HCT116 (cell line): ENCODE measurements at regions not wholly inside any gene's neighbourhood (a gene's known extent, or its start where the extent isn't known, plus 50 kb on each side); places are given as distances from the start of the nearest gene placed in this dataset.

Experiments
- ATAC-seq: fragments of 200-7000 bp; cut with Tn5 transposase; 2 replicates; pipeline ENCODE4 v1.9.1; 2020; ENCODE audit warnings: mild to moderate bottlenecking, moderate library complexity
- BruUV-seq: library from RNA; stranded (reverse); fragments of 400-500 nt; replicated peaks from 2 replicates; lab custom pipeline; 2021; lab: Mats Ljungman, UMichigan
- CTCF ChIA-PET: fragments of 300-600 bp; sonication (Branson Sonifier 250); formaldehyde crosslinking; loops from one replicate; lab custom pipeline; 2021; ENCODE audit warnings: antibody characterized with exemption; lab: Charles Lee
- POLR2A ChIA-PET: fragments of 300-600, 350-600 bp; sonication (Branson Sonifier 250); formaldehyde crosslinking; loops from one replicate; lab custom pipeline; 2021; ENCODE audit warnings: antibody characterized with exemption; lab: Charles Lee
- RAD21 ChIA-PET, 2 experiments: fragments of 300-600 bp; sonication (Branson Sonifier 250); formaldehyde crosslinking; loops; one replicate each; lab custom pipeline; 2023; ENCODE audit warnings: low total read pairs in 2 of 2; ENCODE audit not compliant: uncharacterized antibody in 2 of 2, unreplicated experiment in 2 of 2, low non-redundant PET in 1 of 2; lab: Charles Lee
- DNase-seq: peaks from one replicate; pipeline ENCODE4 v3.0.0-alpha.2; 2010; ENCODE audit warnings: low read depth, low spot score
- H2AFZ ChIP-seq: fragments of 200-600 bp; shearing (Covaris generic), sonication (generic); 2 replicates; pipeline ENCODE4 v1.6.1; 2017; ENCODE audit warnings: low read depth, mixed run types, mixed read lengths, antibody characterized with exemption, low read length; ENCODE audit not compliant: poor library complexity, severe bottlenecking
- H3K27ac ChIP-seq: 2 replicates; pipeline ENCODE4 v1.5.1; 2012; ENCODE audit warnings: low read depth, low read length
- H3K27me3 ChIP-seq: fragments of 200-600 bp; sonication (generic); 2 replicates; pipeline ENCODE4 v1.6.1; 2016; ENCODE audit warnings: mixed run types, low read length, mixed read lengths; ENCODE audit not compliant: insufficient read depth
- H3K36me3 ChIP-seq, 2 experiments: fragments of 200-500 bp in 1 of 2; fragments of 200-600 bp in 1 of 2; sonication (Bioruptor generic) in 1 of 2; sonication (generic) in 1 of 2; 2 replicates each; pipeline versions ENCODE4 v1.5.1 to v1.6.1; 2014 to 2016; ENCODE audit warnings: low read length in 2 of 2, inconsistent platforms in 1 of 2, mixed read lengths in 1 of 2, mixed run types in 1 of 2; ENCODE audit not compliant: insufficient read depth in 2 of 2, control insufficient read depth in 1 of 2
- H3K4me1 ChIP-seq, 2 experiments: fragments of 200-600 bp in 1 of 2; sonication (generic) in 1 of 2; 2 replicates each; pipeline versions ENCODE4 v1.5.1 to v1.6.1; 2012 to 2017; ENCODE audit warnings: low read length in 2 of 2, inconsistent platforms in 1 of 2, mild to moderate bottlenecking in 1 of 2, mixed read lengths in 1 of 2, mixed run types in 1 of 2, moderate library complexity in 1 of 2; ENCODE audit not compliant: insufficient read depth in 2 of 2, control insufficient read depth in 1 of 2
- H3K4me2 ChIP-seq: fragments of 200-600 bp; sonication (generic); 2 replicates; pipeline ENCODE4 v1.6.1; 2017; ENCODE audit warnings: mixed run types, low read length, mixed read lengths
- H3K4me3 ChIP-seq, 2 experiments: fragments of 200-600 bp in 1 of 2; sonication (generic) in 1 of 2; replicated peaks in 1 of 2; 2 replicates each; pipeline ENCODE4 v1.5.1; 2011 to 2016; ENCODE audit warnings: low read length in 2 of 2, control low read depth in 1 of 2, low read depth in 1 of 2, mild to moderate bottlenecking in 1 of 2, mixed read lengths in 1 of 2, mixed run types in 1 of 2
- H3K79me2 ChIP-seq: fragments of 200-600 bp; sonication (generic); 2 replicates; pipeline ENCODE4 v1.6.1; 2017; ENCODE audit warnings: mild to moderate bottlenecking, mixed run types, low read length, moderate library complexity, mixed read lengths; ENCODE audit not compliant: insufficient read depth
- H3K9ac ChIP-seq: fragments of 200-600 bp; sonication (generic); 2 replicates; pipeline ENCODE4 v1.6.1; 2016; ENCODE audit warnings: low read length, mixed read lengths
- H3K9me2 ChIP-seq: fragments of 200-600 bp; sonication (generic), shearing (Covaris generic); 2 replicates; pipeline ENCODE4 v1.6.1; 2017; ENCODE audit warnings: mixed run types, mild to moderate bottlenecking, moderate library complexity; ENCODE audit not compliant: insufficient read depth
- H3K9me3 ChIP-seq, 2 experiments: fragments of 200-500 bp in 1 of 2; fragments of 200-600 bp in 1 of 2; sonication (Bioruptor generic) in 1 of 2; sonication (generic) in 1 of 2; 2 replicates each; pipeline ENCODE4 v1.6.1; 2014 to 2017; ENCODE audit warnings: low read length in 2 of 2, mixed read lengths in 2 of 2, inconsistent platforms in 1 of 2, low read depth in 1 of 2, mild to moderate bottlenecking in 1 of 2, mixed run types in 1 of 2, moderate library complexity in 1 of 2; ENCODE audit not compliant: control insufficient read depth in 1 of 2, insufficient read depth in 1 of 2
- H4K20me1 ChIP-seq: fragments of 200-600 bp; sonication (generic), shearing (Covaris generic); 2 replicates; pipeline ENCODE4 v1.6.1; 2017; ENCODE audit warnings: mixed run types, mild to moderate bottlenecking, moderate library complexity; ENCODE audit not compliant: insufficient read depth
- ATF3 ChIP-seq: IDR thresholded peaks from 2 replicates; pipeline ENCODE4 v1.6.1; 2012
- CBX3 ChIP-seq: IDR thresholded peaks from 2 replicates; pipeline ENCODE4 v1.6.1; 2012; ENCODE audit warnings: low read depth
- CEBPB ChIP-seq: IDR thresholded peaks from 2 replicates; pipeline ENCODE4 v1.6.1; 2012; ENCODE audit warnings: low read depth
- EGR1 ChIP-seq: IDR thresholded peaks from 2 replicates; pipeline ENCODE4 v1.6.1; 2012; ENCODE audit warnings: low read depth
- ELF1 ChIP-seq: IDR thresholded peaks from 2 replicates; pipeline ENCODE4 v1.6.1; 2012; ENCODE audit warnings: low read depth, borderline replicate concordance
- EZH2phosphoT487 ChIP-seq: fragments of 200-600 bp; IDR thresholded peaks from 2 replicates; pipeline ENCODE4 v1.6.1; 2018; ENCODE audit warnings: antibody characterized with exemption, borderline replicate concordance
- FOSL1 ChIP-seq: IDR thresholded peaks from 2 replicates; pipeline ENCODE4 v1.6.1; 2012; ENCODE audit warnings: low read depth
- MAX ChIP-seq: IDR thresholded peaks from 2 replicates; pipeline ENCODE4 v1.6.1; 2012
- POLR2A ChIP-seq: IDR thresholded peaks from 2 replicates; pipeline ENCODE4 v1.7.0; 2011; ENCODE audit warnings: borderline replicate concordance; ENCODE audit not compliant: insufficient read depth, insufficient read length; ENCODE audit errors: extremely low read depth
- RAD21 ChIP-seq: IDR thresholded peaks from 2 replicates; pipeline ENCODE4 v1.6.1; 2012; ENCODE audit warnings: low read depth, mild to moderate bottlenecking
- SIN3A ChIP-seq: IDR thresholded peaks from 2 replicates; pipeline ENCODE4 v1.6.1; 2012; ENCODE audit warnings: low read depth
- SRF ChIP-seq: IDR thresholded peaks from 2 replicates; pipeline ENCODE4 v1.6.1; 2012; ENCODE audit warnings: low read depth
- TCF7L2 ChIP-seq: IDR thresholded peaks from 2 replicates; pipeline ENCODE4 v1.7.0; 2011; ENCODE audit warnings: borderline replicate concordance, inconsistent platforms; ENCODE audit not compliant: insufficient read depth, insufficient read length; ENCODE audit errors: extremely low read depth
- ZFX ChIP-seq: fragments of 450-650 bp; IDR thresholded peaks from 2 replicates; pipeline ENCODE4 v1.6.1; 2017
- ZNF274 ChIP-seq: fragments of 200-500 bp; sonication (Bioruptor generic); IDR thresholded peaks from 2 replicates; pipeline ENCODE4 v1.6.1; 2014; ENCODE audit warnings: mild to moderate bottlenecking, low read depth, low read length, inconsistent platforms
- intact Hi-C: fragments of 100-400 bp; cut with micrococcal nuclease; formaldehyde crosslinking; loops from 2 replicates; pipeline ENCODE4 v1.10.0; 2022
- TF ChIP-seq, protein P1 (sequence below): IDR thresholded peaks from 2 replicates; pipeline ENCODE4 v1.6.1; 2011; ENCODE audit warnings: mild to moderate bottlenecking, low read length, moderate library complexity; ENCODE audit not compliant: insufficient replicate concordance; ENCODE audit errors: extremely low read depth

GRCh38 chr3:103511891-103512290 lies 1077.1 kb downstream of the ZPLD1 start:
- no peak for DNase-seq
- no peaks in the 10 kb centered on the region for H3K4me1 ChIP-seq
- BruUV-seq, result no TSS peak
- H3K27ac ChIP-seq, result no peak overlapping the region
- no peak overlapping the region for H3K4me2 ChIP-seq
- no peak overlapping the region for H3K4me3 ChIP-seq
- no peaks in the 10 kb centered on the region for H4K20me1 ChIP-seq
- H3K27me3 ChIP-seq, result no peaks in the 10 kb centered on the region
- RAD21 ChIA-PET, result no interaction called here
- POLR2A ChIA-PET, result no interaction called here
- no peaks in the 10 kb centered on the region for H3K36me3 ChIP-seq
- intact Hi-C loops, result no loop called here
- H3K9me2 ChIP-seq, result no peaks in the 10 kb centered on the region
- no peak overlapping the region for H3K9ac ChIP-seq
- ATAC-seq, result no peak
- TF ChIP-seq, protein P1, sequence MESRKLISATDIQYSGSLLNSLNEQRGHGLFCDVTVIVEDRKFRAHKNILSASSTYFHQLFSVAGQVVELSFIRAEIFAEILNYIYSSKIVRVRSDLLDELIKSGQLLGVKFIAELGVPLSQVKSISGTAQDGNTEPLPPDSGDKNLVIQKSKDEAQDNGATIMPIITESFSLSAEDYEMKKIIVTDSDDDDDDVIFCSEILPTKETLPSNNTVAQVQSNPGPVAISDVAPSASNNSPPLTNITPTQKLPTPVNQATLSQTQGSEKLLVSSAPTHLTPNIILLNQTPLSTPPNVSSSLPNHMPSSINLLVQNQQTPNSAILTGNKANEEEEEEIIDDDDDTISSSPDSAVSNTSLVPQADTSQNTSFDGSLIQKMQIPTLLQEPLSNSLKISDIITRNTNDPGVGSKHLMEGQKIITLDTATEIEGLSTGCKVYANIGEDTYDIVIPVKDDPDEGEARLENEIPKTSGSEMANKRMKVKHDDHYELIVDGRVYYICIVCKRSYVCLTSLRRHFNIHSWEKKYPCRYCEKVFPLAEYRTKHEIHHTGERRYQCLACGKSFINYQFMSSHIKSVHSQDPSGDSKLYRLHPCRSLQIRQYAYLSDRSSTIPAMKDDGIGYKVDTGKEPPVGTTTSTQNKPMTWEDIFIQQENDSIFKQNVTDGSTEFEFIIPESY, result no peak
- TF ChIP-seq MAX, result no peak
- TF ChIP-seq CEBPB, result no peak
- no peak for TF ChIP-seq ZNF274
- TF ChIP-seq FOSL1, result no peak
- no peak for TF ChIP-seq SIN3A
- no peak for TF ChIP-seq ZFX
- no peak for TF ChIP-seq RAD21
- TF ChIP-seq TCF7L2, result no peak
- TF ChIP-seq ELF1, result no peak
- TF ChIP-seq EGR1, result no peak
- TF ChIP-seq POLR2A, result no peak
- no peak for TF ChIP-seq CBX3
- no peak for TF ChIP-seq ATF3
- no peak for TF ChIP-seq EZH2phosphoT487
- TF ChIP-seq SRF, result no peak
- no peaks in the 10 kb centered on the region for H3K79me2 ChIP-seq
- H3K9me3 ChIP-seq, result no peaks in the 10 kb centered on the region
- CTCF ChIA-PET, result no interaction called here
- no peak overlapping the region for H2AFZ ChIP-seq
